Stimulated activated CD4-positive, alpha-beta T cell treated with anti-CD3 and anti-CD28 coated beads, Interleukin-2, amount 100 ng/mL, for 48 hours (primary cell): ENCODE measurements at regions not wholly inside any gene's neighbourhood (a gene's known extent, or its start where the extent isn't known, plus 50 kb on each side); places are given as distances from the start of the nearest gene placed in this dataset.
"Not testable (repeated sequence)": the region's sequence is repeated elsewhere in the genome, so short reads cannot be mapped to it uniquely, and the experiment has no call there.

ENCODE experiments used
- DNase-seq, 2 donors: peaks; one replicate each; pipeline ENCODE4 v3.0.0-alpha.2; 2020

DNA sequence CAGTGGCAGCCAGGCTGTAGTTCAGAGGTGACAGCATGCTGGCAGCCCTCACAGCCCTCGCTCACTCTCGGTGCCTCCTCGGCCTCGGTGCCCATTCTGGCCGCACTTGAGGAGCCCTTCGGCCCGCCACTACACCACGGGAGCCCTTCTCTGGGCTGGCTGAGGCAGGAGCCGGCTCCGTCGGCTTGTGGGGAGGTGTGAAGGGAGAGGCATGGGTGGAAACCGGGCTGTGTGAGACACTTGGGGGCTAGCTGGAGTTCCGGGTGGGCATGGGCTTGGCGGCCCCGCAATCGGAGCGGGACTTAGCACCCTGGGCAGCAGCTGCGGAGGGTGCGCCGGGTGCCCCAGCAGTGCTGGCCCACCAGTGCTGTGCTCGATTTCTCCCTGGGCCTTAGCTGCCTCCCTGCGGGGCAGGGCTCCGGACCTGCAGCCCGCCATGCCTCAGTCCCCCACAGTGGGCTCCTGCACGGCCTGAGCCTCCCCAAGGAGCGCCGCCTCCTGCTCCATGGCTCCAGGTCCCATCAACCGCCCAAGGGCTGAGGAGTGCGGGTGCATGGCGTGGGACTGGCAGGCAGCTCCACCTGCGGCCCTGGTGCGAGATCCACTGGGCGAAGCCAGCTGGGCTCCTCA lies 396.8 kb downstream of the FAM72C start:
- DNase-seq, result no peak

DNA sequence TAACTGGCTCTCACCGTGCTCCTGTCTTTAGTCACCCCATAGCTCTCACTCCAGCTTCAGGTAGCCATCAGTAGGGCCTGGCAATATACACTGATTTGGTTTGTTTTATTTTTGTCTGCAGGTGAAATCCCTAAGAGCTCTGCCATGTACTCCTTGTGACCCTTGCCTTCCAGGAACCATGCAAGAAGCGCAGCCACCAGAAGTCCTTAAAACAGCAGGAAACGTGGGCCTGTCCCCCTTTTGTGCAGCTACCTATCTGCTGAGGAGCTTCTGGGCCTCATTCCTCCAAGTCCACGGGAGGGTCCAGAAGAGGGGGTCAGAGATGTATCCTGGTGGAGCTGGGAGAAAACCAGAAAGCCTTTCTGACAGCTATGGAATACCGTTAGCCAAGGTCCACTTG lies 399.1 kb downstream of the FAM72C start:
- DNase-seq, result not testable (repeated sequence)

DNA sequence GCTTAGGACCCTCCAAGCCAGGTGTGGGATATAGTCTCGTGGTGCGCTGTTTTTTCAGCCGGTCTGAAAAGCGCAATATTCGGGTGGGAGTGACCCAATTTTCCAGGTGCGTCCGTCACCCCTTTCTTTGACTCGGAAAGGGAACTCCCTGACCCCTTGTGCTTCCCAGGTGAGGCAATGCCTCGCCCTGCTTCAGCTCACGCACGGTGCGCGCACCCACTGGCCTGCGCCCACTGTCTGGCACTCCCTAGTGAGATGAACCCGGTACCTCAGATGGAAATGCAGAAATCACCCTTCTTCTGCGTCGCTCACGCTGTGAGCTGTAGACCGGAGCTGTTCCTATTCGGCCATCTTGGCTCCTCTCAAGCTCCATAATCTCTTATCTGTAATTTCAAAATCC lies 408.0 kb downstream of the FAM72C start:
- DNase-seq, result not testable (repeated sequence)

GRCh38 chr1:143553627-143554026 lies 418.2 kb downstream of the FAM72C start:
- no peak for DNase-seq

GRCh38 chr1:143504703-143505102 lies 467.1 kb downstream of the FAM72C start:
- not testable (repeated sequence) for DNase-seq

DNA sequence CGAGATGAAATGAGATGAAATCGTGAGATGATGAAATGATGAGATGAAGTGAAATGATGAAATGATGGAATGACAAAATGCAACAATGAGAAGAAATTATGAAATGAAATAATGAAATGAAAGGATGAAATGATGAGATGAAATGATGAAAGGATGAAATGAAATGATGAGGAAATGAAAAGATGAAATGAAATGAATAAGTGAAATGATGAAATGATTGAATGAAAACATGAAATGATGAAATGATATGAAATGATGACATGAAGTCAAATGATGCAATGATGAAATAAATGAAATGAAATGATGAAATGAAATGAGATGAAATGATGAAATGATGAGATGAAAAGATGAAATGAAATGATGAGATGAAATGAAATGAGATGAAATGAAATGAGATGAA lies 467.7 kb downstream of the FAM72C start:
- DNase-seq, result not testable (repeated sequence)

DNA sequence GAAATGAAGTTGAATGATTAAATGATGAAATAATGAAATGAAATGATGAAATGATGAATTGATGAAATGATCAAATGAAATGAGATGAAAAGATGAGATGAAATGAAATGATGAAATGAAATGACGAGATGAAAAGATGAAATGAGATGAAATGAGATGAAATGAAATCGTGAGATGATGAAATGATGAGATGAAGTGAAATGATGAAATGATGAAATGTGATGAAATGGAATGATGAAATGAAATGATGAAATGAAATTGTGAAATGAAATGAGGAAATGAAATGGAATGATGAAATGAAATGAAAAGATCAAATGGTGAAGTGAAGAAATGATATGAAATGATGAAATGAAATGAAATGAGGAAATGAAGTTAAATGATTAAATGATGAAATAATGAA lies 468.7 kb downstream of the FAM72C start:
- DNase-seq, result not testable (repeated sequence)

GRCh38 chr1:143502038-143502437 lies 469.7 kb downstream of the FAM72C start:
- not testable (repeated sequence) for DNase-seq

- DNase-seq, result not testable (repeated sequence)
These were observed 473.6 kb downstream of the FAM72C start for GRCh38 chr1:143498059-143498749.

DNA sequence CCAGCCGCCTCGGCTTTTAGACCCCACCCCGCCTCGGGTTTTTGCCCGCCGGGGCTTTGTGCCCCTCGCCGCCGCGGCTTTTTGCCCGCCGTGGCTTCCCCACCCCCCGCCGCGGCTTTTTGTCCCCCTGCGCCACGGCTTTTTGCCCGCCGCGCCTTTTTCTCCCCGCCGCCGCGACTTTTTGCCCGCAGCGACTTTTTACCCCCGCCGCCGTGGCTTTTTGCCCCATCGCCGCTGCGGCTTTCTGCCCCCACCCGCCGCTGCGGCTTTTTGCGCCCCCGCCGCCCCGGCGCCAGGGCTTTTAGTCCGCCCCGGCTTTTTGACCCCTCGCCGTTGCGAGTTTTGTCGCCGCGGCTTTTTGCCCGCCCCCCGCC lies 474.4 kb downstream of the FAM72C start:
- no peak for DNase-seq

- not testable (repeated sequence) for DNase-seq
These were observed 475.0 kb downstream of the FAM72C start for GRCh38 chr1:143496526-143497373.
